SK-N-SH (cell line): ENCODE measurements at regions not wholly inside any gene's neighbourhood (a gene's known extent, or its start where the extent isn't known, plus 50 kb on each side); places are given as distances from the start of the nearest gene placed in this dataset.
"Not testable (repeated sequence)": the region's sequence is repeated elsewhere in the genome, so short reads cannot be mapped to it uniquely, and the experiment has no call there.

Experiments used
- CTCF ChIA-PET: fragments of 300-600, 350-600 bp; formaldehyde crosslinking; extraction: SDS; loops from one replicate; lab custom pipeline; 2021; lab: Yijun Ruan, JAX
- POLR2A ChIA-PET: fragments of 350-600 bp; sonication (Branson Sonifier 250); formaldehyde crosslinking; extraction: SDS; loops from one replicate; lab custom pipeline; 2020; ENCODE audit warnings: antibody characterized with exemption, inconsistent platforms; lab: Yijun Ruan, JAX
- DNase-seq: peaks from one replicate; pipeline ENCODE4 v3.0.0; 2012
- H2AFZ ChIP-seq: fragments of 200-600 bp; sonication (generic); 2 replicates; pipeline ENCODE4 v1.8.1; 2016; ENCODE audit warnings: antibody characterized with exemption, mild to moderate bottlenecking, low read depth
- H3F3A ChIP-seq: fragments of 200-600 bp; sonication (generic); replicated peaks from 2 replicates; pipeline ENCODE3; 2016; ENCODE audit warnings: antibody characterized with exemption, mild to moderate bottlenecking; ENCODE audit not compliant: insufficient read depth
- H3K27ac ChIP-seq, 2 experiments: fragments of 200-500 bp in 1 of 2; fragments of 200-600 bp in 1 of 2; sonication (Bioruptor generic) in 1 of 2; sonication (generic), shearing (Covaris generic) in 1 of 2; 2 replicates each; pipeline versions ENCODE4 v1.5.1 to v1.6.1; 2014 to 2016; ENCODE audit warnings: low read depth in 2 of 2, inconsistent platforms in 1 of 2, low read length in 1 of 2, mild to moderate bottlenecking in 1 of 2, mixed read lengths in 1 of 2
- H3K27me3 ChIP-seq: fragments of 200-600 bp; sonication (generic), shearing (Covaris generic); 2 replicates; pipeline ENCODE4 v1.6.1; 2016; ENCODE audit warnings: mixed run types; ENCODE audit not compliant: insufficient read depth
- H3K36me3 ChIP-seq, 2 experiments: fragments of 200-500 bp in 1 of 2; fragments of 200-600 bp in 1 of 2; sonication (Bioruptor generic) in 1 of 2; sonication (generic) in 1 of 2; replicated peaks in 1 of 2; 2 replicates each; pipeline versions ENCODE3 to v1.5.1; 2014 to 2016; ENCODE audit warnings: low read length in 1 of 2, mild to moderate bottlenecking in 1 of 2; ENCODE audit not compliant: insufficient read depth in 2 of 2, control insufficient read depth in 1 of 2
- H3K4me1 ChIP-seq, 2 experiments: fragments of 200-500 bp in 1 of 2; fragments of 200-600 bp in 1 of 2; sonication (Bioruptor generic) in 1 of 2; sonication (generic), shearing (Covaris generic) in 1 of 2; 2 replicates each; pipeline versions ENCODE4 v1.5.1 to v1.6.1; 2014 to 2016; ENCODE audit warnings: low read depth in 1 of 2, low read length in 1 of 2, mixed run types in 1 of 2; ENCODE audit not compliant: insufficient read depth in 2 of 2, control insufficient read depth in 1 of 2
- H3K4me2 ChIP-seq: fragments of 200-600 bp; sonication (generic), shearing (Covaris generic); 2 replicates; pipeline ENCODE4 v1.6.1; 2017; ENCODE audit warnings: mixed run types
- H3K4me3 ChIP-seq, 2 experiments: fragments of 200-500 bp in 1 of 2; fragments of 200-600 bp in 1 of 2; sonication (Bioruptor generic) in 1 of 2; sonication (generic), shearing (Covaris generic) in 1 of 2; 2 replicates each; pipeline versions ENCODE4 v1.5.1 to v1.8.1; 2014 to 2016; ENCODE audit warnings: low read depth in 2 of 2, inconsistent platforms in 1 of 2, low read length in 1 of 2, mild to moderate bottlenecking in 1 of 2, mixed read lengths in 1 of 2, moderate library complexity in 1 of 2
- H3K79me2 ChIP-seq: fragments of 200-600 bp; sonication (generic); 2 replicates; pipeline ENCODE4 v1.8.1; 2017; ENCODE audit warnings: mild to moderate bottlenecking; ENCODE audit not compliant: insufficient read depth
- H3K9ac ChIP-seq: fragments of 200-600 bp; sonication (generic); 2 replicates; pipeline ENCODE4 v1.6.1; 2017; ENCODE audit warnings: mixed run types
- H3K9me2 ChIP-seq: fragments of 200-600 bp; sonication (generic); 2 replicates; pipeline ENCODE4 v1.6.1; 2017; ENCODE audit warnings: mixed run types
- H3K9me3 ChIP-seq: fragments of 200-600 bp; sonication (generic); 2 replicates; pipeline ENCODE4 v1.6.1; 2017; ENCODE audit warnings: mixed run types, mild to moderate bottlenecking, moderate library complexity
- H4K20me1 ChIP-seq: fragments of 200-600 bp; sonication (generic); 2 replicates; pipeline ENCODE4 v1.6.1; 2017; ENCODE audit warnings: mild to moderate bottlenecking, mixed run types; ENCODE audit not compliant: insufficient read depth
- CHD2 ChIP-seq: fragments of 150-350 bp; IDR thresholded peaks from 2 replicates; pipeline ENCODE4 v1.6.1; 2018; ENCODE audit warnings: low read length; ENCODE audit not compliant: partially characterized antibody
- ELF1 ChIP-seq: IDR thresholded peaks from 2 replicates; pipeline ENCODE4 v1.4.0; 2012
- EP300 ChIP-seq, 2 experiments: IDR thresholded peaks; 2 replicates each; pipeline versions ENCODE4 v1.4.0 to v1.6.1; 2012; ENCODE audit warnings: borderline replicate concordance in 1 of 2, low read depth in 1 of 2, low read length in 1 of 2
- EZH2phosphoT487 ChIP-seq: fragments of 200-600 bp; sonication (generic); IDR thresholded peaks from 2 replicates; pipeline ENCODE4 v1.6.1; 2017; ENCODE audit warnings: low read depth, mixed run types, mild to moderate bottlenecking, antibody characterized with exemption, moderate library complexity, borderline replicate concordance
- FOXM1 ChIP-seq: IDR thresholded peaks from 2 replicates; pipeline ENCODE4 v1.4.0; 2012; ENCODE audit warnings: low read depth, mild to moderate bottlenecking
- GATA2 ChIP-seq: sonication (generic); formaldehyde crosslinking; IDR thresholded peaks from 2 replicates; pipeline ENCODE4 v1.5.0; 2020; ENCODE audit warnings: mild to moderate bottlenecking, missing genetic modification reagents
- JUND ChIP-seq: IDR thresholded peaks from 2 replicates; pipeline ENCODE4 v1.4.0; 2012
- MAX ChIP-seq: IDR thresholded peaks from 2 replicates; pipeline ENCODE4 v1.4.0; 2012; ENCODE audit warnings: low read depth
- NRF1 ChIP-seq: IDR thresholded peaks from 2 replicates; pipeline ENCODE4 v1.6.1; 2012; ENCODE audit warnings: low read depth, mild to moderate bottlenecking, low read length
- RFX5 ChIP-seq: IDR thresholded peaks from 2 replicates; pipeline ENCODE4 v1.6.1; 2012; ENCODE audit warnings: mild to moderate bottlenecking, improper control_type of control experiment, low read length
- RXRA ChIP-seq: IDR thresholded peaks from 2 replicates; pipeline ENCODE4 v1.4.0; 2012; ENCODE audit warnings: low read depth, mild to moderate bottlenecking, borderline replicate concordance
- SMC3 ChIP-seq: IDR thresholded peaks from 2 replicates; pipeline ENCODE4 v1.6.1; 2012; ENCODE audit warnings: low read depth, low read length, improper control_type of control experiment
- TAF1 ChIP-seq: IDR thresholded peaks from 2 replicates; pipeline ENCODE4 v1.6.1; 2012; ENCODE audit warnings: low read depth, mild to moderate bottlenecking, low read length, moderate library complexity, borderline replicate concordance
- TCF12 ChIP-seq: IDR thresholded peaks from 2 replicates; pipeline ENCODE4 v1.4.0; 2012
- ZBTB33 ChIP-seq: IDR thresholded peaks from 2 replicates; pipeline ENCODE4 v1.4.0; 2012; ENCODE audit warnings: low read depth, borderline replicate concordance
- WGBS: methylation state at CpG from one replicate; pipeline ENCODE4 v1.1.6; 2017; ENCODE audit warnings: low lambda C conversion rate; 5-methylcytosine and 5-hydroxymethylcytosine counted together

- DNase-seq, POLR2A ChIA-PET, CTCF ChIA-PET: not testable (repeated sequence)
Measured at GRCh38 chr2:43066541-43067253, 159.7 kb downstream of the ZFP36L2 start.

GRCh38 chr2:43065871-43066270 is 160.5 kb downstream of the ZFP36L2 start:
- ChIA-PET CTCF (interaction anchor here (1.0 to 1.3 kb wide), 2 partner anchors 26 to 91 kb away, joined by 4 read pairs; no protein-coding TSS in a partner anchor), POLR2A (no interaction called here)
- H3K9ac ChIP-seq, result no peak overlapping the region
- no peaks in the 10 kb centered on the region for H3K27me3 ChIP-seq
- H3K4me1 ChIP-seq, result peaks cover 0 to 33% of the 10 kb centered on the region in 2 experiments; a peak in 1 of 4 replicates
- H3K79me2 ChIP-seq, result no peaks in the 10 kb centered on the region
- H3K4me3 ChIP-seq, result no peak overlapping the region
- H4K20me1 ChIP-seq, result no peaks in the 10 kb centered on the region
- 94% methylated on average over 10 of the region's 10 CpGs for whole genome bisulfite sequencing
- H3F3A ChIP-seq, result peaks cover 5% of the 10 kb centered on the region
- H3K27ac ChIP-seq, result no peak overlapping the region
- H2AFZ ChIP-seq, result no peak overlapping the region
- DNase-seq, result no peak
- no peaks in the 10 kb centered on the region for H3K9me2 ChIP-seq
- H3K4me2 ChIP-seq, result no peak overlapping the region
- 0 out of 2 replicates have a peak, but pooled peaks cover 5% of the 10 kb centered on the region for H3K9me3 ChIP-seq
- H3K36me3 ChIP-seq, result no peaks in the 10 kb centered on the region
- TF ChIP-seq ELF1, result no peak
- TF ChIP-seq MAX, result no peak
- no peak for TF ChIP-seq FOXM1
- TF ChIP-seq RFX5, result no peak
- TF ChIP-seq EP300 (IDR thresholded peaks at IDR 0.05; ENCODE audit: borderline replicate concordance in 1 of 2, low read depth in 1 of 2, low read length in 1 of 2), result no peak
- TF ChIP-seq JUND, result no peak
- no peak for TF ChIP-seq ZBTB33
- no peak for TF ChIP-seq SMC3
- TF ChIP-seq CHD2, result no peak
- no peak for TF ChIP-seq EZH2phosphoT487
- TF ChIP-seq GATA2 (CRISPR knock-in tag), result no peak
- TF ChIP-seq NRF1, result no peak
- no peak for TF ChIP-seq RXRA
- TF ChIP-seq TCF12, result no peak
- no peak for TF ChIP-seq TAF1

More at GRCh38 chr2:43066541-43067253, 159.7 kb downstream of the ZFP36L2 start:
- not testable (repeated sequence) for H3K27me3 ChIP-seq, H2AFZ ChIP-seq, H3K9me2 ChIP-seq, H3K79me2 ChIP-seq, H3K36me3 ChIP-seq, H3K4me2 ChIP-seq, H3K9ac ChIP-seq, H3F3A ChIP-seq, H4K20me1 ChIP-seq, H3K9me3 ChIP-seq, H3K4me3 ChIP-seq, H3K27ac ChIP-seq
- 91% methylated on average over 19 of the region's 20 CpGs for WGBS
- peaks cover 8 to 41% of the 10 kb centered on the region in 2 experiments; a peak in 3 of 4 replicates for H3K4me1 ChIP-seq
